GF-D8 (cell line): ENCODE measurements at regions not wholly inside any gene's neighbourhood (a gene's known extent, or its start where the extent isn't known, plus 50 kb on each side); places are given as distances from the start of the nearest gene placed in this dataset.
"Not testable (repeated sequence)": the region's sequence is repeated elsewhere in the genome, so short reads cannot be mapped to it uniquely, and the experiment has no call there.

Experiments
- DNase-seq: peaks from one replicate; lab custom pipeline; 2025; lab: John Stamatoyannopoulos, UW

GRCh38 chr7:142469696-142470543, 212.1 kb upstream of the PRSS58 start:
- DNase-seq: peak; percentile 36

- no peak for DNase-seq
These were observed 211.2 kb upstream of the PRSS58 start for GRCh38 chr7:142468871-142469665.

- DNase-seq: not testable (repeated sequence)
These were observed 209.3 kb upstream of the PRSS58 start for GRCh38 chr7:142467056-142467655.

- DNase-seq: no peak
These were observed 205.6 kb upstream of the PRSS58 start for GRCh38 chr7:142463401-142463850.

GRCh38 chr7:142461437-142461836, 203.6 kb upstream of the PRSS58 start:
- DNase-seq: no peak

- DNase-seq: no peak
These were observed 202.7 kb upstream of the PRSS58 start for GRCh38 chr7:142460402-142461117.

GRCh38 chr7:142459551-142459963, 201.7 kb upstream of the PRSS58 start:
- DNase-seq: peak; percentile 96

GRCh38 chr7:142457146-142457703, 199.4 kb upstream of the PRSS58 start:
- no peak for DNase-seq

GRCh38 chr7:142455392-142455791, 197.5 kb upstream of the PRSS58 start:
- peak; percentile 26 for DNase-seq

- DNase-seq: no peak
These were observed 197.0 kb upstream of the PRSS58 start for GRCh38 chr7:142454862-142455261.

GRCh38 chr7:142452791-142453190, 194.9 kb upstream of the PRSS58 start:
- DNase-seq: no peak

- DNase-seq: no peak
These were observed 194.0 kb upstream of the PRSS58 start for GRCh38 chr7:142451817-142452216.

GRCh38 chr7:142451296-142451695, 193.4 kb upstream of the PRSS58 start:
- DNase-seq: no peak

- DNase-seq: no peak
These were observed 192.8 kb upstream of the PRSS58 start for GRCh38 chr7:142450695-142451094.

GRCh38 chr7:142450206-142450605, 192.3 kb upstream of the PRSS58 start:
- no peak for DNase-seq

- DNase-seq: not testable (repeated sequence)
These were observed 191.0 kb upstream of the PRSS58 start for GRCh38 chr7:142448857-142449256.

GRCh38 chr7:142447762-142448161, 189.9 kb upstream of the PRSS58 start:
- no peak for DNase-seq

- peak; percentile 24 for DNase-seq
These were observed 187.3 kb upstream of the PRSS58 start for GRCh38 chr7:142445019-142445686.

- peak; percentile 99 for DNase-seq
These were observed 185.6 kb upstream of the PRSS58 start for GRCh38 chr7:142443216-142444010.

- no peak for DNase-seq
These were observed 184.5 kb upstream of the PRSS58 start for GRCh38 chr7:142442396-142442795.
